ENCODE measurements at regions not wholly inside any gene's neighbourhood (a gene's known extent, or its start where the extent isn't known, plus 50 kb on each side); places are given as distances from the start of the nearest gene placed in this dataset.

DNA sequence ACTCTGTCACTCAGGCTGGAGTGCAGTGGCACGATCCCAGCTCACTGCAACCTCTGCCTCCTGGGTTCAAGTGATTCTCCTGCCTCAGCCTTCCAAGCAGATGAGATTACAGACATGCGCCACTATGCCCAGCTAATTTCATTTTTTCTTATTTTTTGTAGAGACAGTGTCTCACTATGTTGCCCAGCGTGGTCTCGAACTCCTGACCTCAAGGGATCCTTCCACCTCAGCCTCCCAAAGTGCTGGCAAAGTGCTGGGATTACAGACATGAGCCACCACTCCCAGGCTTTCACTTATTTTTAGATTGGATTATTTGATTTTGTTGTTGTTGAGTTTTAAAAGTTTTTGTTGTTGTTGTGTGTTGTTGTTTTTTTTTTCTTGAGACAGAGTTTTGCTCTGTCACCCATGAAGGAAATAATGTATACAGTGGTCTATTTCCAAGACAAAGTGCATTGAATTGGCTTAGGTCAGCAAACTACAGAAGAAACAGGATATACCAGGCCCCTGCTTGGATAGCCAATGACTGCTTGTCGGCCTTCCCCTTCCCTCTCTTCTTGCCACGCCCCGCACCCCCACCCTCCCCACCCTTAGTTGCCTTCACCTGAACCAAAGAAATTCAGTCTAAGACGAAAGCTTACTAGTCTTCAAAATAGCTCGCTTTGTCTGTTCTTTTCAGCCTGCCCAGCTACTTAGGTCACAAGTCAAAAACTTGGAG lies 91.8 kb upstream of the CLDN5 start:
- TF ChIP-seq, protein P1, sequence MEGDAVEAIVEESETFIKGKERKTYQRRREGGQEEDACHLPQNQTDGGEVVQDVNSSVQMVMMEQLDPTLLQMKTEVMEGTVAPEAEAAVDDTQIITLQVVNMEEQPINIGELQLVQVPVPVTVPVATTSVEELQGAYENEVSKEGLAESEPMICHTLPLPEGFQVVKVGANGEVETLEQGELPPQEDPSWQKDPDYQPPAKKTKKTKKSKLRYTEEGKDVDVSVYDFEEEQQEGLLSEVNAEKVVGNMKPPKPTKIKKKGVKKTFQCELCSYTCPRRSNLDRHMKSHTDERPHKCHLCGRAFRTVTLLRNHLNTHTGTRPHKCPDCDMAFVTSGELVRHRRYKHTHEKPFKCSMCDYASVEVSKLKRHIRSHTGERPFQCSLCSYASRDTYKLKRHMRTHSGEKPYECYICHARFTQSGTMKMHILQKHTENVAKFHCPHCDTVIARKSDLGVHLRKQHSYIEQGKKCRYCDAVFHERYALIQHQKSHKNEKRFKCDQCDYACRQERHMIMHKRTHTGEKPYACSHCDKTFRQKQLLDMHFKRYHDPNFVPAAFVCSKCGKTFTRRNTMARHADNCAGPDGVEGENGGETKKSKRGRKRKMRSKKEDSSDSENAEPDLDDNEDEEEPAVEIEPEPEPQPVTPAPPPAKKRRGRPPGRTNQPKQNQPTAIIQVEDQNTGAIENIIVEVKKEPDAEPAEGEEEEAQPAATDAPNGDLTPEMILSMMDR (IDR thresholded peaks at IDR 0.05) = no peak
- peaks cover 25% of the 10 kb centered on the region for H3K4me1 Mint-ChIP-seq
- DNase-seq = no peak
- H3K27ac Mint-ChIP-seq = no peak overlapping the region
- H3K4me3 Mint-ChIP-seq = no peak overlapping the region
- H3K36me3 Mint-ChIP-seq (ENCODE audit: low read depth) = no peaks in the 10 kb centered on the region
- H3K27me3 Mint-ChIP-seq (ENCODE audit: low read depth, poor library complexity) = peaks cover 26% of the 10 kb centered on the region
- no peaks in the 10 kb centered on the region for H3K9me3 Mint-ChIP-seq

DNA sequence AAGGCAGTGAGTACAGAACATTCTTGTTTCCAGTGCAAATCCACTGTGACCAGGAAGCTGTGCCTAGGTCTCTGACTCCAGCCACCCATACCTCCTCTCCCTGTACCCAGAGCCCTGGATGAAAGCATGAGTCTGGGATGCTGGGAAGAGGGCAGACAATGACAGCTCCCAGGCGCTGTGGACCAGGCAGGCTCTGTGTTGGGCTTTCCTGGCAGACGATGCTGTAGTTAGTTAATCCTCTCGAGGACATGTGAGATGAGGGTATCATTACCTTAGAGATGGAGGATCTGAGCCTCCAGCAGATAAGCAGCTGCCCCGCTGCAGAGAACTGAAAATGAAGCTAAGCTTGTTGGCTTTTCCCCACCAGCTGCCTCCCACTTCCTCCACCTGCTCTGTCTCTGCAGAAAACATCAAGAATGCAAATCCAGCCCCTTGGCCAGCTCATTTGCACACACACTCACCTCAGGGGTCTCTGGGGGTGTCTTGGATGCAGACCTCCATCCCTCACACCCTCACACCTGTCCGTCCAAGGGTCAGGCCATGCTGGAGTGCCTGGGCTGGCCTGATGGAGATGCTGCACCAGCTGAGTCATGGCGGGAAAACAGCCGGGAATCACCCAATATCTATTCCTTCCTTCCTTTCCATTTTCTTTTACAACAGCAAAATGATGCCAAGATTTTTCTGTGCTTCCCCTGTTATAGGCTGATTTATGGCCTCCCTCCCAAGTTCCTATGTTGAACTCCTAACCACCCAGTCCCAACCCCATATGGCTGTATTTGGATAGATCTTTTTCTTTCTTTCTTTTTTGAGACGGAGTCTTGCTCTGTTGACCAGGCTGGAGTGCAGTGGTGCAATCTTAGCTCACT lies 94.9 kb upstream of the SEPTIN5 start:
- DNase-seq = no peak
- H3K36me3 Mint-ChIP-seq (ENCODE audit: low read depth) = no peaks in the 10 kb centered on the region
- TF ChIP-seq, protein P1 (IDR thresholded peaks at IDR 0.05) = no peak
- no peak overlapping the region for H3K27ac Mint-ChIP-seq
- no peaks in the 10 kb centered on the region for H3K9me3 Mint-ChIP-seq
- peaks cover 33% of the 10 kb centered on the region for H3K27me3 Mint-ChIP-seq (ENCODE audit: low read depth, poor library complexity)
- no peak overlapping the region for H3K4me3 Mint-ChIP-seq
- peaks cover 39% of the 10 kb centered on the region for H3K4me1 Mint-ChIP-seq

DNA sequence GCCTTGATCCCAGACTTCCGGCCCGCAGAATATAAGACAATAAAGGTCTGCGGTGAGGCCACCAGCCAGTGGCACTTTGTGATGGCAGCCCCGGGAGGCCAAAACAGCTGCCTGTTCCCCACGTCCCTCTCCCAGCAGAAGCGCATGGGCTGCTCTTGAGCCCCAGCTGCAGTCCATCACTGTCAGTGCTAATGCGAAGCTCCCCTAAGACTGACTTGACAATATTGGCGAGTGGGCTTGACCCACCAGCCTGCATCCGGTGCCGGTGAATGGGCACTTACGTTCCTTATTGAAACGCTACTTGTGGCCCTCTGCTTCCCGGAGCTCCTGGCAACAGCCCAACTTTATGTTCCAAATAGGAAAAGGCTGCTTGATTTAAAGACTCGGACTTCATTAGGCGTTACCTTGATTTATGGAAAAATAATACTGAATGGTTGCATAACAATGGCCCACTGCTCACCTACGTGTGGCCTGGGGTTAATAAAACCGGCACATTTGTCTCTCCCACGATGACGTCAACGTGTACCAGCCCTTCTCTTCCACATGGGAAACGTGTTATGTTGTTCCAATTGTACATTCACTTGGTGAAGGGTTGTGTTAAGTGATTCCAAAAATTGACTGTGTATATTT lies 93.4 kb upstream of the SEPTIN5 start:
- Mint-ChIP-seq H3K36me3 (ENCODE audit: low read depth) (no peaks in the 10 kb centered on the region), H3K9me3 (no peaks in the 10 kb centered on the region), H3K27me3 (ENCODE audit: low read depth, poor library complexity) (peaks cover 38% of the 10 kb centered on the region), H3K4me3 (no peak overlapping the region), H3K27ac (no peak overlapping the region), H3K4me1 (peaks cover 31% of the 10 kb centered on the region)
- no peak for DNase-seq
- TF ChIP-seq, protein P1 (IDR thresholded peaks at IDR 0.05) = no peak

DNA sequence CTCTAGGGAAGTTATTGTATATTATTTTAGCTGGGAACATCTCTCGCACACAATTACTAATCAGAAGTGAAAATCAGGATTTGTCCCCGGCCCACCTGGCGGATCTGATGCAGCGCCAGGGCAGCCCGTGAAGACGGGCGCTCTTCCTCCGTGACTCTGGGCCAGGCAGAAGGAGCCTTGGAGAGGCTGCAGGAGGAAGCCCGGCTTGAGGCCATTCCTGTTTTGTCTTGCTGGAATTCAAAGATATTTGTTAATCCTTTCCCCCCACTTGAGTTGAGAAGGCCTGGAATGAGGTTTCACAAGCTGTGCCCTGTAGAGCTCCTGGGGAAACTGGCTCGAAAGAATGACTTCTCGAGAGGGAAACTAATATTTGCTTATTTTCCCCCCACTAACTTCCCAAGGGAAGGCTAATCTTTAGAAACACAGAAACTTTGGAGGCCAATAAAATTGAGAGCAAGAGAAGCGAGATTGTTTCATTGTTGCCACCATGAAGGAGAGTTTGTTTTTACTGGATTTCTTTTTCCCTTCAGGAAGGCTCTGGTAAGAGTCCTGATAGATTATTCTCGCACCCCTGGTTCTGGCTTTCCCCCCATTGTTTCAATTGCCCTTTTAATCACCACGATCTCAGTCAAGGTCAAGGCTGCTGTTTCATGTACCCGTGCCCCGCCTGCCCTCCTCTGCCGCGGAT lies 92.8 kb upstream of the SEPTIN5 start:
- no peak overlapping the region for H3K27ac Mint-ChIP-seq
- no peaks in the 10 kb centered on the region for H3K9me3 Mint-ChIP-seq
- H3K36me3 Mint-ChIP-seq (ENCODE audit: low read depth) = no peaks in the 10 kb centered on the region
- peaks cover 42% of the 10 kb centered on the region for H3K27me3 Mint-ChIP-seq (ENCODE audit: low read depth, poor library complexity)
- peaks cover 35% of the 10 kb centered on the region for H3K4me1 Mint-ChIP-seq
- no peak overlapping the region for H3K4me3 Mint-ChIP-seq
- TF ChIP-seq, protein P1 (IDR thresholded peaks at IDR 0.05) = no peak
- DNase-seq = no peak

DNA sequence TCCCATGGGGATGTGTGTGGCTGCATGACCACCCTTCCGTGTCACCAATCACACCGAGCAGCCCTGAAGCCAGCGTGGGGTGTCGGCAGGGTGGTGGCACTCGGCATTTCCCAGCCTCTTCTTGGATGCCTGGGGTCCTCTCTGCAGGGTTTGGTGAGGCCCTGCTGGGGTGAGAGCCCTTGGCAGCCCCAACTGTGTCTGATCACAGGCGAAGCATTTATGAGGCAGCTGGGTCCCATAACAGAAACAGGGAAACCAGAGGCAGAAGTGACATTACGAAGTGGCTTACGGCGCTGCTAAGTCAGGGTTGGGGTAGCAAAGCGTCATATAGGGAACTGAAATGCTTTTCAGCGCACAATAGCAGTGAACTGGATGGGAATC lies 92.3 kb upstream of the SEPTIN5 start:
- H3K4me3 Mint-ChIP-seq = no peak overlapping the region
- TF ChIP-seq, protein P1 (IDR thresholded peaks at IDR 0.05) = no peak
- H3K36me3 Mint-ChIP-seq (ENCODE audit: low read depth) = no peaks in the 10 kb centered on the region
- H3K9me3 Mint-ChIP-seq = no peaks in the 10 kb centered on the region
- DNase-seq = no peak
- H3K4me1 Mint-ChIP-seq = peaks cover 31% of the 10 kb centered on the region
- H3K27me3 Mint-ChIP-seq (ENCODE audit: low read depth, poor library complexity) = peaks cover 42% of the 10 kb centered on the region
- H3K27ac Mint-ChIP-seq = no peak overlapping the region

All from nephron progenitor cell (in vitro differentiated cells).